ENCODE measurements at regions not wholly inside any gene's neighbourhood (a gene's known extent, or its start where the extent isn't known, plus 50 kb on each side); places are given as distances from the start of the nearest gene placed in this dataset.

- TF ChIP-seq CTCF (IDR thresholded peaks at IDR 0.05) (no peak), POLR2A (IDR thresholded peaks at IDR 0.05) (no peak)
Observed at GRCh38 chr4:4595252-4595651, 53.4 kb upstream of the STX18 start.

Measured in vagina (tissue), 2 donors.